MCF 10A (cell line): ENCODE measurements at regions not wholly inside any gene's neighbourhood (a gene's known extent, or its start where the extent isn't known, plus 50 kb on each side); places are given as distances from the start of the nearest gene placed in this dataset.

Experiments used
- BruUV-seq: library from RNA; stranded (reverse); fragments of 400-500 nt; replicated peaks from 2 replicates; lab custom pipeline; 2021; lab: Mats Ljungman, UMichigan
- CTCF ChIA-PET: fragments of 300-600 bp; sonication (Branson Sonifier 250); formaldehyde crosslinking; extraction: SDS; loops from one replicate; lab custom pipeline; 2021; ENCODE audit warnings: antibody characterized with exemption, inconsistent platforms; lab: Yijun Ruan, JAX
- POLR2A ChIA-PET: fragments of 300-600, 350-650 bp; sonication (Branson Sonifier 250); formaldehyde crosslinking; extraction: SDS; loops from one replicate; lab custom pipeline; 2020; ENCODE audit warnings: antibody characterized with exemption, inconsistent platforms; lab: Yijun Ruan, JAX
- DNase-seq: peaks from one replicate; pipeline ENCODE4 v3.0.0-alpha.2; 2018; ENCODE audit not compliant: unreplicated experiment
- H3K27ac Mint-ChIP-seq: one replicate; pipeline ENCODE4 v1.8.0; 2022; ENCODE audit warnings: mild to moderate bottlenecking, low read depth, mixed read lengths; ENCODE audit not compliant: unreplicated experiment
- H3K27me3 Mint-ChIP-seq: one replicate; pipeline ENCODE4 v1.8.0; 2022; ENCODE audit warnings: mixed read lengths; ENCODE audit not compliant: insufficient read depth, unreplicated experiment
- H3K36me3 Mint-ChIP-seq: one replicate; pipeline ENCODE4 v1.8.0; 2022; ENCODE audit warnings: mild to moderate bottlenecking, moderate library complexity, mixed read lengths; ENCODE audit not compliant: insufficient read depth, unreplicated experiment
- H3K4me1 Mint-ChIP-seq: one replicate; pipeline ENCODE4 v1.8.0; 2022; ENCODE audit warnings: mixed read lengths; ENCODE audit not compliant: insufficient read depth, unreplicated experiment
- H3K4me3 Mint-ChIP-seq: one replicate; pipeline ENCODE4 v1.8.0; 2022; ENCODE audit warnings: mild to moderate bottlenecking, moderate library complexity, mixed read lengths; ENCODE audit not compliant: unreplicated experiment
- H3K9me3 Mint-ChIP-seq: one replicate; pipeline ENCODE4 v1.8.0; 2022; ENCODE audit warnings: mixed read lengths; ENCODE audit not compliant: unreplicated experiment
- CTCF ChIP-seq: fragments of 200-600 bp; IDR thresholded peaks from one replicate; pipeline ENCODE4 v1.8.0; 2022; ENCODE audit warnings: antibody characterized with exemption, mild to moderate bottlenecking; ENCODE audit not compliant: unreplicated experiment
- intact Hi-C: fragments of 100-400 bp; cut with micrococcal nuclease; formaldehyde crosslinking; loops from 2 replicates; pipeline ENCODE4 v1.14.1; 2022

DNA sequence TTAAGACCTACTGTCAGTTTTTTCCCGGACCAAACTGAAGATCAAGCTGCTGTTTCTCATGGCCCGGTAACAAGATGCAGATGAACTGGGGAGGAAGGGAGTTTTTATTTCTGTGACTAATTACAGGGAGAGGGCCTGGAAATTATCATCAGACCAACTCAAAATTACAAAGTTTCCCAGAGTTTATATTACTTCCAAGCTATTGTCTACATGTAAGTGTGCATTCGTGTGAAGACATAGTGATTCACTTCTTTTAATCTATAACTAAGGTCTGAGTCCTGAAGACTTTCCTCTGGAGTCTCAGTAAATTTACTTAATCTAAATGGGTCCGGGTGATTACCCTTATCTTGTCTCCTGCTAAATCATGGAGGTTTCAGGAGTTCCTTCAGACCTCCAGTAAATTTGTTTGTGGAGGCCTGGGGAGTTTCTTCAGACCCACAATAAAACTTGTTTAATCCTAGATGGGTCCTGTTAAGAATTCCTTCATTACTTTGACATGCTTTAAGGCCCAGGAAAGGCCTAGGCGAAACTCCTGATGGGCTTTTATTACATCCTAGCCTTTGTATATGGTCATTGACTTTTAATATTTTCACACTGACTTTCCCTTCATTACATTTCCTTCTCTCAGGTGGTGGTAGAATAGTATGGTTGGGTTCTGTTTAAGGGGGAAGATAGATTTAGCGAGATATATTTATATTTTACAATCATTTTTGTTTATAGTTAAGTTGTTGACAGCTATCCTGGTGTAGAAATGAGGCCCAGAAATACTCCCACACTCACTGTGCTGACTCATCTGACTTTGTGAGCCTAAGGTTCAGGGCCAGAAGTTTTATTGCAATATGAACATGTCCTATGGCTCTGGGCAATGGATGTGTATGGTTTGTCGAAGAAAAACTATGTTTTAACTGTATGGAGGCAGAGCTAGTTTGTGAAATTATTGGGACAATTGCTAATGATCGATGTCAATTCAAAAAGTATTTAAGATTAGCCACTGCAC lies 627.0 kb upstream of the FBXO33 start:
- Mint-ChIP-seq H3K9me3 (peaks cover 12% of the 10 kb centered on the region), H3K4me1 (peaks cover 5% of the 10 kb centered on the region), H3K36me3 (peaks cover 2% of the 10 kb centered on the region), H3K27me3 (no peaks in the 10 kb centered on the region), H3K4me3 (no peak overlapping the region), H3K27ac (no peak overlapping the region)
- intact Hi-C loops, result no loop called here
- TF ChIP-seq CTCF, result no peak
- DNase-seq, result peak; percentile 13
- CTCF ChIA-PET, result no interaction called here
- no TSS peak for BruUV-seq
- POLR2A ChIA-PET, result interaction anchor here (0.6 kb wide), 1 partner anchor 22 kb away, joined by 3 read pairs; no protein-coding TSS in a partner anchor

- no peak for DNase-seq
- H3K4me1 Mint-ChIP-seq, result no peaks in the 10 kb centered on the region
- no peak overlapping the region for H3K4me3 Mint-ChIP-seq
- POLR2A ChIA-PET, result no interaction called here
- CTCF ChIA-PET, result interaction anchor here (0.6 kb wide), 2 partner anchors 182 to 979 kb away, joined by 3 to 4 read pairs; no protein-coding TSS in a partner anchor
- TF ChIP-seq CTCF, result no peak
- H3K36me3 Mint-ChIP-seq, result no peaks in the 10 kb centered on the region
- no peak overlapping the region for H3K27ac Mint-ChIP-seq
- intact Hi-C loops, result no loop called here
- no peaks in the 10 kb centered on the region for H3K9me3 Mint-ChIP-seq
- H3K27me3 Mint-ChIP-seq, result no peaks in the 10 kb centered on the region
- no TSS peak for BruUV-seq
These were observed 621.2 kb upstream of the FBXO33 start for GRCh38 chr14:40053416-40053815.

GRCh38 chr14:40028991-40029390 lies 596.8 kb upstream of the FBXO33 start:
- DNase-seq, result no peak
- no peak for TF ChIP-seq CTCF
- ChIA-PET CTCF (no interaction called here), POLR2A (no interaction called here)
- Mint-ChIP-seq H3K36me3 (peaks cover 7% of the 10 kb centered on the region), H3K27ac (no peak overlapping the region), H3K4me1 (no peaks in the 10 kb centered on the region), H3K27me3 (no peaks in the 10 kb centered on the region), H3K9me3 (peaks cover 8% of the 10 kb centered on the region), H3K4me3 (no peak overlapping the region)
- no TSS peak for BruUV-seq
- intact Hi-C loops, result no loop called here

DNA sequence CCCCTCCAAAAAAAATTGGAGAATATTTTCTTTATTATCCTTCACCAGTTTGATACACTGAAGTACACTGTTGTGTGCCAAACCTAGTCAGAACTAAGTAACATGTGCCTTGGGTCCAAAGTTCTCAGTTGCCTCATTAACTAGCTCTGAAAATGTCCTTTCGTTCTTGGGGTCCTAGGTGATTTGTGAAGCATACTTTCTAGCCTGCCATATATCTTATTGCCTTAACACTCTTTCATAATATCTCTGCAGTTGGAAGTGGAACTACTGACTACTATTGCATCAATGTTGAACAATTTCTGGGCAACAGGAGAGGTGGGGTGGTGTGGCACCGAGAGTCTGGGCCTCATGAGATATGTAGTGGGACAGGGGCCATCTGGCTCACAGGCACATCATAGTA lies 592.9 kb upstream of the FBXO33 start:
- Mint-ChIP-seq H3K4me1 (no peaks in the 10 kb centered on the region), H3K27me3 (no peaks in the 10 kb centered on the region), H3K27ac (no peak overlapping the region), H3K9me3 (no peaks in the 10 kb centered on the region), H3K36me3 (peaks cover 7% of the 10 kb centered on the region), H3K4me3 (no peak overlapping the region)
- TF ChIP-seq CTCF, result no peak
- intact Hi-C loops, result no loop called here
- ChIA-PET CTCF (interaction anchor here (0.8 kb wide), 1 partner anchor 16 kb away, joined by 3 read pairs; no protein-coding TSS in a partner anchor), POLR2A (no interaction called here)
- no TSS peak for BruUV-seq
- DNase-seq, result no peak
